ENCODE measurements at regions not wholly inside any gene's neighbourhood (a gene's known extent, or its start where the extent isn't known, plus 50 kb on each side); places are given as distances from the start of the nearest gene placed in this dataset.

GRCh38 chrX:143115466-143115865, 89.7 kb downstream of the SPANXN4 start:
- no peak overlapping the region for H3K4me3 ChIP-seq (ENCODE audit: low read depth, low read length)
- no peak for DNase-seq (ENCODE audit: low read depth)
- in situ Hi-C loops (cut with HindIII; ENCODE audit: low sequenced_read_pairs): no loop called here
- TF ChIP-seq CTCF (IDR thresholded peaks at IDR 0.05; ENCODE audit: low read depth, low read length, missing control alignments): no peak

GRCh38 chrX:143095816-143096215, 70.1 kb downstream of the SPANXN4 start:
- in situ Hi-C loops (cut with HindIII; ENCODE audit: low sequenced_read_pairs): no loop called here
- H3K4me3 ChIP-seq (ENCODE audit: low read depth, low read length): no peak overlapping the region
- DNase-seq (ENCODE audit: low read depth): no peak
- TF ChIP-seq CTCF (IDR thresholded peaks at IDR 0.05; ENCODE audit: low read depth, low read length, missing control alignments): no peak

- no peak for DNase-seq (ENCODE audit: low read depth)
- in situ Hi-C loops (cut with HindIII; ENCODE audit: low sequenced_read_pairs): no loop called here
- no peak overlapping the region for H3K4me3 ChIP-seq (ENCODE audit: low read depth, low read length)
- TF ChIP-seq CTCF (IDR thresholded peaks at IDR 0.05; ENCODE audit: low read depth, low read length, missing control alignments): no peak
Observed at GRCh38 chrX:143095321-143095720, 69.6 kb downstream of the SPANXN4 start.

GRCh38 chrX:143094417-143095023, 68.8 kb downstream of the SPANXN4 start:
- H3K4me3 ChIP-seq (ENCODE audit: low read depth, low read length): no peak overlapping the region
- no peak for TF ChIP-seq CTCF (IDR thresholded peaks at IDR 0.05; ENCODE audit: low read depth, low read length, missing control alignments)
- in situ Hi-C loops (cut with HindIII; ENCODE audit: low sequenced_read_pairs): no loop called here
- DNase-seq (ENCODE audit: low read depth): no peak
